Body of pancreas (tissue), 4 donors: ENCODE measurements at regions not wholly inside any gene's neighbourhood (a gene's known extent, or its start where the extent isn't known, plus 50 kb on each side); places are given as distances from the start of the nearest gene placed in this dataset.
"Not testable (repeated sequence)": the region's sequence is repeated elsewhere in the genome, so short reads cannot be mapped to it uniquely, and the experiment has no call there.

Experiments used
- ATAC-seq: fragments of 150-250 bp; one replicate; pipeline ENCODE4 v1.9.1; 2016
- DNase-seq, 4 donors: peaks; one replicate each; pipeline ENCODE4 v3.0.0-alpha.2; 2019
- H3K27ac ChIP-seq, 4 donors: fragments of 200-600 bp; sonication (generic); 1 replicate in 3 of 4; 2 replicates in 1 of 4; pipeline versions ENCODE4 v1.5.1 to v1.6.1; 2016 to 2019; ENCODE audit warnings: mild to moderate bottlenecking in 1 of 4, mixed read lengths in 1 of 4, moderate library complexity in 1 of 4
- H3K27me3 ChIP-seq, 2 donors: fragments of 200-600 bp; sonication (generic); one replicate each; pipeline ENCODE4 v1.6.0; 2016; ENCODE audit warnings: mild to moderate bottlenecking in 1 of 2
- H3K36me3 ChIP-seq, 2 donors: fragments of 200-600 bp; sonication (generic); replicated peaks in 1 of 2; 2 replicates each; pipeline ENCODE4 v1.5.1; 2016; ENCODE audit warnings: low read depth in 2 of 2; ENCODE audit not compliant: insufficient read depth in 1 of 2
- H3K4me1 ChIP-seq: fragments of 200-600 bp; sonication (generic); one replicate; pipeline ENCODE4 v1.6.0; 2016
- H3K4me3 ChIP-seq, 2 donors: fragments of 200-600 bp; sonication (generic); 1 replicate in 1 of 2; 2 replicates in 1 of 2; pipeline ENCODE4 v1.5.1; 2016 to 2019
- H3K9me3 ChIP-seq, 3 donors: fragments of 200-600 bp; sonication (generic); 1 replicate in 2 of 3; 2 replicates in 1 of 3; pipeline ENCODE4 v1.5.1; 2016
- POLR2A ChIP-seq, 3 donors: fragments of 450-650 bp; IDR thresholded peaks; one replicate each; pipeline ENCODE4 v1.6.1; 2016; ENCODE audit warnings: antibody characterized with exemption in 3 of 3, mild to moderate bottlenecking in 2 of 3
- WGBS, 2 donors: methylation state at CpG; one replicate each; pipeline ENCODE4 v1.1.5; 2017; 5-methylcytosine and 5-hydroxymethylcytosine counted together
- intact Hi-C: fragments of 100-400 bp; cut with DNase I; formaldehyde crosslinking; loops from one replicate; pipeline ENCODE4 v1.15.1; 2023
- TF ChIP-seq, protein P1 (sequence below), 7 experiments: fragments of 450-650 bp in 4 of 7; fragments of 200-600 bp in 3 of 7; sonication (generic) in 3 of 7; IDR thresholded peaks; one replicate each; pipeline ENCODE4 v1.5.1; 2016 to 2019; ENCODE audit warnings: antibody characterized with exemption in 7 of 7

DNA sequence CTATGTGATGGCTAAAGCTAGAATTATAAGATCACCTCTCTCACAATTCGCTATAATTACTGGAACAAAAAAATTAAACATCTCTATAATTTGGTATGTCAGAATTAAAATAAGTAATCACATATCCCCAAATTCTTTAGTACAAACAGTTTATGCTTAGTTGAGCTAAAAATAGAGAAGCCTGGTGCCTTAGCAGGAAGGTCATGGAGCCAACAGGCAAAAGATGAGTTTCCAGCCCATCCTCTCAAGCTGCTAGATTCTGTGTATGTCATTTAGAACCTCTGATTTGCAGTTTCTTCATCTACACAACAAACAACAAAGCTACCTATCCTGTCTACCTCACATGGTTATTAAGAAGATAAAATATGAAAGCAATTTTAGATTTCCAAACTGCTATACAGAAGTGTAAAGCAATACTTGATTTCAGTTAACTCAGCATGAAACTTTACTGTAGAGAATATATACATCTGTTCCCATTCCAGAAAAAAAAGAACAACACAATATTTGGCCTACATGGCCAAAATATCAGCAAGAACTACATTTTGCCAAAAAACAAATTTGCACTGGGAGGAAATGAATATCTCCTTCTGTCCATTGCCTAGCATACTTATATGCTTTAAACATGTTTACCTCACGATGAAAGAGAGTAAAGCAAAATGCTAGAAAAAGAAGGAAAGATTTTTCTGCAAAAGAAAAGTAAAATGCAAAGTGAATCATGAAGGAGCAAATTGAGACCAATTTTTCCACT lies 294.0 kb upstream of the MIR17HG start:
- TF ChIP-seq, protein P1, sequence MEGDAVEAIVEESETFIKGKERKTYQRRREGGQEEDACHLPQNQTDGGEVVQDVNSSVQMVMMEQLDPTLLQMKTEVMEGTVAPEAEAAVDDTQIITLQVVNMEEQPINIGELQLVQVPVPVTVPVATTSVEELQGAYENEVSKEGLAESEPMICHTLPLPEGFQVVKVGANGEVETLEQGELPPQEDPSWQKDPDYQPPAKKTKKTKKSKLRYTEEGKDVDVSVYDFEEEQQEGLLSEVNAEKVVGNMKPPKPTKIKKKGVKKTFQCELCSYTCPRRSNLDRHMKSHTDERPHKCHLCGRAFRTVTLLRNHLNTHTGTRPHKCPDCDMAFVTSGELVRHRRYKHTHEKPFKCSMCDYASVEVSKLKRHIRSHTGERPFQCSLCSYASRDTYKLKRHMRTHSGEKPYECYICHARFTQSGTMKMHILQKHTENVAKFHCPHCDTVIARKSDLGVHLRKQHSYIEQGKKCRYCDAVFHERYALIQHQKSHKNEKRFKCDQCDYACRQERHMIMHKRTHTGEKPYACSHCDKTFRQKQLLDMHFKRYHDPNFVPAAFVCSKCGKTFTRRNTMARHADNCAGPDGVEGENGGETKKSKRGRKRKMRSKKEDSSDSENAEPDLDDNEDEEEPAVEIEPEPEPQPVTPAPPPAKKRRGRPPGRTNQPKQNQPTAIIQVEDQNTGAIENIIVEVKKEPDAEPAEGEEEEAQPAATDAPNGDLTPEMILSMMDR (IDR thresholded peaks at IDR 0.05), result no peak
- no peak for TF ChIP-seq POLR2A (IDR thresholded peaks at IDR 0.05)
- Histone ChIP-seq H3K36me3 (no peaks in the 10 kb centered on the region), H3K9me3 (no peaks in the 10 kb centered on the region), H3K4me3 (no peak overlapping the region), H3K27ac (no peak overlapping the region), H3K4me1 (no peaks in the 10 kb centered on the region), H3K27me3 (no peaks in the 10 kb centered on the region)
- DNase-seq (no peak), ATAC-seq (no peak)
- WGBS, 2 donors, result 82 to 86% methylated on average over 2 of the region's 2 CpGs
- intact Hi-C loops, result no loop called here

DNA sequence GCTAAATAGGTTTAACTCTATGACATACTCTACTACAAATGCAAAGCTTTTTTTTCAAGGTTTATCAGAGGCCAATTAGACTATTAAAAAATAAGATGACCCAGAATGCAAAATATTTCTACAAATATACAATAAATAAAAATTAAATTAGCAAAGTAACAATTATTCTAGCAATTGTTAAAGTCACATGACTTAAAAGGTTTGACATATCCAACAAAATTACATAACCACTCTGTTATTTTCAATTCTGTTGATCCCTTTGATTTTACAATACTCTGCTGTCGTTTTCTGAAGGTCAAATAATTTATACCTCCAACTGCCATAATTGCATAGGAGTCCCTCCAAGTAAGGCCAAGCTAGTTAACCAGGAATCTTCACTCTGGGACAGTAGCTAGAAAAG lies 292.6 kb upstream of the MIR17HG start:
- Histone ChIP-seq H3K4me3 (no peak overlapping the region), H3K36me3 (no peaks in the 10 kb centered on the region), H3K27me3 (no peaks in the 10 kb centered on the region), H3K27ac (no peak overlapping the region), H3K4me1 (no peaks in the 10 kb centered on the region), H3K9me3 (no peaks in the 10 kb centered on the region)
- intact Hi-C loops, result no loop called here
- DNase-seq, result no peak
- no peak for ATAC-seq
- TF ChIP-seq, protein P1 (IDR thresholded peaks at IDR 0.05), result no peak
- TF ChIP-seq POLR2A (IDR thresholded peaks at IDR 0.05), result no peak
- 32 to 33% methylated on average over 1 of the region's 1 CpG for WGBS, 2 donors

DNA sequence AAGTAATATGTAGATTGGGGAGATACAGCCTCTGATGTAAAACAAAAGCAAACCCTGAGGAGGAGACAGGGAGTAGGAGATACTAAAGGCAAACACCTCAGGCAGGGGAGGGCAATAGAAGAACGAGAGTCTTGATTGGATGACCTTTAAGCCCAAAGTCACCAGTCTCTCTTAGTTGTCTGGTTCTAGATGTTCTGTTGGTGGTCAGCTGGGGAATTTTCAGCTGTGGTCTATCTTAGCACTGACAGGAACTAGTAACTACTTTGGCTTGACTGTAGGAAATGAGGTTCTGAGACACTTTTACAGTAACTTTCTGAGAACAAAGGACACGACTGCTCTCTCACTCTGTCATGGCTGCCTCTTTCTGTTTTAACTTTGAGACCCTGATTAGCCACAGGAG lies 290.7 kb upstream of the MIR17HG start:
- no peaks in the 10 kb centered on the region for H3K27me3 ChIP-seq
- no peaks in the 10 kb centered on the region for H3K9me3 ChIP-seq
- TF ChIP-seq, protein P1 (IDR thresholded peaks at IDR 0.05), result no peak
- no peak for TF ChIP-seq POLR2A (IDR thresholded peaks at IDR 0.05)
- no peaks in the 10 kb centered on the region for H3K36me3 ChIP-seq
- H3K4me3 ChIP-seq, result no peak overlapping the region
- 56 to 68% methylated on average over 2 of the region's 2 CpGs for WGBS, 2 donors
- ATAC-seq, result no peak
- intact Hi-C loops, result no loop called here
- no peak overlapping the region for H3K27ac ChIP-seq
- no peaks in the 10 kb centered on the region for H3K4me1 ChIP-seq
- DNase-seq, result no peak

DNA sequence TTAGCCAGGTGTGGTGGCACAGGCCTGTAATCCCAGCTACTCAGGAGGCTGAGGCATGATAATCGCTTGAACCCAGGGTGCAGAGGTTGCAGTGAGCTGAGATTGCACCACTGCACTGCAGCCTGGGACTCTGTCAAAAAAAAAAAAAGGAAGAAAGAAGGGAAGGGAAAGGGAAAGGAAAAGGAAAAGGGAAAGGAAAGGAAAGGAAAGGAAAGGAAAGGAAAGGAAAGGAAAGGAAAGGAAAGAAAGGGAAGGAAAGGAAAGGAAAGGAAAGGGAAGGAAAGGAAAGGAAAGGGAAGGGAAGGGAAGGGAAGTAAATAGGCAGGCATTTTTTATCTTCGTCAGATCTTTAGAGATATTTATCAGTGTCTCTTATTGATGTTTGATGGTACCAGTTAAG lies 290.0 kb upstream of the MIR17HG start:
- H3K27ac ChIP-seq, H3K9me3 ChIP-seq, intact Hi-C loops, H3K36me3 ChIP-seq, DNase-seq, H3K27me3 ChIP-seq, ATAC-seq, H3K4me3 ChIP-seq, H3K4me1 ChIP-seq: not testable (repeated sequence)
- 67 to 81% methylated on average over 2 of the region's 2 CpGs for WGBS, 2 donors

DNA sequence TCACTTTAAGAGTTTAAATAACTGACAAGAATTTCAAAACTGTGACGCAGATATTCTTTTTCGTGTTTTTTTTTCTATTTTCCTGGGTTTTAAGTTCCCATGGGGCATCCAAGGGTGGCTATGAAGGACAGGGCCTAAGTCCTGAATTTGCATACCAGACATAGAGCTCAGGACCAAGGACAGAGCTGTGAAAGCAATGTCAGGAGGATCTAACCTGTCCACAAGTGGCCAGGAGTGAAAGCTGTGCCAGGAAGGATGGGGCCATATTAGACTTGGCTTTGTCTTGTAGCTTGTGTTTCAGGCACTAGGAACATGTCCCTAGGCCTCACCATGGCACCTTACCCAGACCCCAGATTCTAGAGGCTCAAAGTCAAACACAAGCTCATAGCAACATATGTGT lies 289.4 kb upstream of the MIR17HG start:
- Histone ChIP-seq H3K27ac (no peak overlapping the region), H3K36me3 (no peaks in the 10 kb centered on the region), H3K4me1 (no peaks in the 10 kb centered on the region), H3K27me3 (no peaks in the 10 kb centered on the region), H3K4me3 (no peak overlapping the region), H3K9me3 (no peaks in the 10 kb centered on the region)
- no peak for TF ChIP-seq POLR2A (IDR thresholded peaks at IDR 0.05)
- TF ChIP-seq, protein P1 (IDR thresholded peaks at IDR 0.05), result no peak
- 66 to 67% methylated on average over 2 of the region's 2 CpGs for WGBS, 2 donors
- intact Hi-C loops, result no loop called here
- DNase-seq, result no peak
- ATAC-seq, result no peak
